ENCODE measurements at regions not wholly inside any gene's neighbourhood (a gene's known extent, or its start where the extent isn't known, plus 50 kb on each side); places are given as distances from the start of the nearest gene placed in this dataset.

- DNase-seq: no peak
These were observed 180.2 kb downstream of the ANAPC1 start for GRCh38 chr2:111703759-111704158.

- DNase-seq: no peak
These were observed 179.7 kb downstream of the ANAPC1 start for GRCh38 chr2:111704246-111704645.

DNA sequence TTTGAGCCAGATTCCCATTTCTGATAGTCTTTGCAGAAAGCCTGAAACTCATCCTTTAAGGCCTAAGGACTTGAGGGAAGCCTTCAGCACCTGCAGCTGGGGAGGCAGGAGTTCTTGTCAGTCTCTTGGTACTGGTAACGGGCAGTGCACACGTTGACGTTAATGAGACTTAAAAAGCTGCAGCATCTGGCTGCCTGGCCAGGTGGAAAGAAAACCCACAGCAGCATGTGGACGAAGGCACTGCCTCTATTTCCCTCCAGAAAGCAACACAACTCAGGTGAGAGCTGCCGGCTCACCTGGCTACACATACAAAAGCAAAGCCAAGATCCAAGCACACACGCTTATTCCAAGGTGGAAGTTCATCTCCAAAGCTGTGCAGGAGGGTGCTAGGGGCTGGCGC is 178.8 kb downstream of the ANAPC1 start:
- DNase-seq: no peak

- DNase-seq: peak; percentile 23
These were observed 178.2 kb downstream of the ANAPC1 start for GRCh38 chr2:111705711-111706336.

DNA sequence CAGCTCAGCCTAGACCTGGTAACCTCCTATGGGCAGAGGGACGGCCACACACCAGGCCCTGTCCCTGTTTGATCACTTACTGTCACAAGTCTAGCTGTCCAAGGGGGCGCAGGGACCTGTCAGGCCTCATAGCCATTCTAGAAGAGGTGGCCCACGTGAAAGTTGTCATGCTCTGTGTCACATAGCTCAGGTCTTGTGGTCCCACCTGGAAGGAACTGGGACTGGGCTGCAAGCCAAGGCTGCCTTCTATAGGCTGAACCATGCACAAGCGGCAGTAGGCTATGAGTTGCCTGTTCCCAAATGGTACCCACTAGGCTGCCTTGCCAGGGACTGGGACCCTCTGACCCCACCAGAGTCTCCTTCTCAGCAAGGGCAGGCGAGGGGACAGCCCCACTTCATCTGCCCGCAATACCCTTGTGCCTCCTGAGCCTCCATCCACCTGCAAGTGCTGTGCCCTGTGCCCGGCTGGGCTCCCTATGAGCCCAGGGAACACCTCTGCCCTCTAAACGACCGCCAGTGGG is 177.5 kb downstream of the ANAPC1 start:
- no peak for DNase-seq

DNA sequence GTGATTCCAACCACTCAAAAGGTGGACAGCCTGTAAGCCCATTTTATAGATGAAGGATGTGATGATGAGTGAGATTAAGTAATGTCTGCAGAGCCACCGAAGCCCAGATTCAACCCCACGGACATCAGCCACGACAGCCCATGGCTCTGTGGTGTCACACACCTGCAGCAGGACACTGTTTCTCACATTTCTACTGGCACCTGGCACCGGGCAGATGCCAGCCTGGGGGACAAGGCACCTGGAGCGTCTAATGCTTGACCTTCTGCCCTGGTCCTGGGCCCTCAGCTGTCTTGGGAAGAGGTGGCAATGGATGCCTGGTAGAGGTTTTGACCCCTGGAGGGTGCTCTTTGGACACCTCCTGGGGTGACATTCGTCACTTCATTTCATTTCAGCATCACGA is 176.3 kb downstream of the ANAPC1 start:
- no peak for DNase-seq

DNA sequence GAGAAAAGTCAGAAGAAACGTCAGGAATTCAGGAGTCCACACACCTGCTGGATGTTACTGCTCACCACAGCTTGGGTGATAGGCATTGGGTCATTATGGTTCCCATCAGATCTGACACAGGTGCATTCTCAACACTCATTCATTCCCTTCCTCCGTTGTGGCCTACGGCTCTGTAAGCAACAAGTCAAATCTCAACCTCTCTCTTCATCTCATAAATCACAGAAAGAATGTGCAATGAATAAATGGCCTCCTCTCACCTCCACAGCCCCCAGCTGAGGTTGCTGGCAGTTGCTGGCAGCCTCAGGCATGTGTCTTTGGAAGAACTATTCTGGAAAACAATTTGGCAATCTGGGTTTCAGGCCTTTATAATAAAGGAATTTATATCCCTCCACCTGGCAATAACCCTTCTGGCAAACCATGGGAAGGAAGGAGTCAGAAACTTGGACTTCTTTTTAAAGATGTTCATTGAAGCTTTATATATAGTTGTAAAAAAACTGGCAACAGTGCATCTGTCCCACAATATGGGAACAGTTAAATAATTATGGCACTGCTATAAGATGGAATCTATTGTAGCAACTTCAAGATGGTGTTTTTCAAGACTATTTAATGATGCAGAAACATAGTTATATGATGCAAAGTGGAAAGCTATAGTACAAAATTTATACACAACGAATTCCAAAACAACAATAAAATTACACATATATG is 175.4 kb downstream of the ANAPC1 start:
- no peak for DNase-seq

DNA sequence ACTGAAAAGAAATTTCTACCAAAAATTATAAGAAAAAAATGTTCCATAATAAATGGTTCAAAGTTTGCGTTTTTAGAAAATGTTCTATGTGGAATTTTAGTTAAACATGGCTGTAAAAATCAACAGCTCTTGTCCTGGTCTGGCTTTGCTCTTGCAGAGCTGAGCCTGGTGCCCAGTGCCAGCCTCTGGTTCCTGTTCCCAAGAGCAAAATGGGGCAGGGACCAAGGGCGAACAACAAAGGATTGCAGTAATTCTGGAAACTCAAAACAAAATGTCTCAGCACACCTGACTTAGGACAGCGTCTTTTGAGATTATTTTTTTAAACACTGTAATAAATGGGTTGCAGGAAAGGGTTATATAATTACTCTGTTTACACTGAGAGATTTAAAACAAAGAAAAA is 174.7 kb downstream of the ANAPC1 start:
- DNase-seq: no peak

DNA sequence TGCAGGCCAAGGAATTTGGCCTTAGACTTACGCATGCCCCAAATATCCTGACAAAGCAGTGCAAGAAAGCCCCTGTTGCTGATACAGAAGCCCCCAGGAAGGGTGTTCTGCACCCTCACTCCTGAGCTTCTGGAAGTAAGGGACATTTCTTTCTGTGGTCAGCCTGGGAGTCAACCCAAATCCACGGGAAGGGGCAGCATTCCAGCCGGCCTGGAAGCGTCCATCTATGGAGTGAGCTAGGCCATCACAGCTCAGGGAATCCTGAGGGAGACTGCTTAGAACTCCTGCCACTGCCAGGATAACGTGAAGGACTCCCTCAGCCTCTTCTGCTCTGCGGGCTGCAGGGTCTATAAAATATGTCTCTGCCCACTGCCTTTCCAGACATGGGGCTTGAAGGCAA is 173.9 kb downstream of the ANAPC1 start:
- no peak for DNase-seq

- DNase-seq: no peak
These were observed 173.4 kb downstream of the ANAPC1 start for GRCh38 chr2:111710613-111711012.

DNA sequence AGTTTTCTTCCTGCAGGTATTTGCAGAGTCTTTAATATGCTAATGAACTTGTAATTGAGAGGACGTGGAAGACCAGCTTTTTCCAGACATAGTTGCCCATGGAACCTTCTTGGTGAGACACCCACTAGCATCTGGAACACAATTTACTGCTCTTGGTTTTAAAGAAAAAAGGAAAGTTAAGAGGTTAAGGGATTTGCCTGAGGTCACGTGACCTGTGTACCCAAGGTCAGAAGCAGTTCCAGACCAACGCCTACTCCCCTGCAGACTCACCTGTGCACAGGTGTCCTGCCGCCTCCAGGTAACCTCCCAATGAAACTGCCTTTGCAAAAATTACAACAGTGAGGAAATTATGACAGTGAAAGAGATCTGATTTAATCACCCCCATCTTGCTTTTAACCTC is 172.7 kb downstream of the ANAPC1 start:
- no peak for DNase-seq

DNA sequence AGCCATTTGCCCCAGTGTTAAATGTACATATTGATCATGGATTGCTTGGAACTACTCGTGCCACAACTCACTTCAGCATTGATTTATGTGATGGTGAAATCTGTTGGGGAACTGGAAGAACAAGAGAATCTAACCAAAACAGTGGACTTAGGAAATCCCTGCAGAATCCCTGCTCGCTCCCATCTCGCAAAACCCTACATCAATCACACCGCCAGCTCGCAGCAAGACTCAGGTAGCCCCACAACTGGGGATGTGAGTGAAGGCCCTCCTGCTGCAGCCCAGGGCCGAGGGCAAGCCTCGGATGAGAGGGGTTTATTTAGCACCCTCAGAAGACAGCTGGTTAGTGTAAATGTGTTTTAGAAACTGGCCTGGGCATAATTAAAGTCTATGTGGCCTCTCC is 171.6 kb downstream of the ANAPC1 start:
- no peak for DNase-seq

DNA sequence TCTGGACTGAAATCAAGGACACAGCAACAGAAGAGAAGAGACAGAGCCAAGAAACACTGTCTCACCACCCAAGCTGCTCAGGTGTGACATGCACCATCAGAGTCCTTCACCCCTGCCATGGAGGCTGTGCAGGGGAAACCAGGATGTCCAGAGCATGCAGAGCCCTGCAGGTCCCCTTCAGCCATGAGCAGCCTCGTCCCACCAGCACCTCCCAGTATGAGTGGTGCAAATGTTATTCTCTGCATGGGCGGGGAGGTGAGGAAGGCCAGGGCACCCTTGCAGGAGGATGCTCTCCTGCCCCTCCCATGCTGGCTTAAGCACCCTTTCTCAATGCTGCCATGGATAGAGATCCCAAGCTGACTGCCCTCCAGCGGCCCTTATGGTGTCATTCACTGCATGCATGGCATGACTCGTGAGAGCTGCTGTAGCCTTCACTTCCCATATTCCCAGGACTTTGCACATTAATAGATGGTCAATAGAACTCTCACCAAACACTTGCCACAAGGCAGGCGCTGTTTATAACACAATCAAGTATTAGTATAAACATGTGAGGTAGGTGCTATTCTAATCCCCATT is 171.0 kb downstream of the ANAPC1 start:
- DNase-seq: no peak

- no peak for DNase-seq
These were observed 167.7 kb downstream of the ANAPC1 start for GRCh38 chr2:111715987-111716904.

GRCh38 chr2:111716905-111717775 is 166.9 kb downstream of the ANAPC1 start:
- no peak for DNase-seq

Data from stimulated activated CD4-positive, alpha-beta T cell treated with anti-CD3 and anti-CD28 coated beads, Interleukin-12 subunit alpha, Interleukin-12 subunit beta, amount 100 ng/mL, for 4 hours (primary cell).